ENCODE measurements at regions not wholly inside any gene's neighbourhood (a gene's known extent, or its start where the extent isn't known, plus 50 kb on each side); places are given as distances from the start of the nearest gene placed in this dataset.

DNA sequence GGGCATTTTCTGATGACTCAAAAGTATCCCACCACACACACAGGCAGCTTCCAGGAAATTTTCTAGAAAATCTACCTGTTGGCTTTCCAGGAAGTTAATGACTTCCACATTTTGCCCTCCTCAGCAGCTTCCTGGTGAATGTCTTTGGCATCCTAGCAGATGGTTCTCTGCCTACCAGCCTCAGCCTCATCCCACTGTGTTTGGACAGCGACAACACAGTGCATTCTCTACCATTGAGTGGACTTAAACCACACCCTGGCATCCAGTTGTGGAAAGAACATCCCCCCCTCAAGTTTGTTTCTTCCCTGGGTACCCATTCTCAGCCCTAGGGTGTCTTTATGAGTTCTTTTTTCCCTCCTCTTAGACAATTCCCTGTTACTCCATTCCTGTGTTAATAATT lies 50.8 kb upstream of the GADL1 start:
- H3K4me1 ChIP-seq (ENCODE audit: control insufficient read depth in 1 of 2, insufficient read depth in 2 of 2, low read length in 2 of 2): no peaks in the 10 kb centered on the region
- H3K9me3 ChIP-seq (ENCODE audit: control insufficient read depth in 1 of 2, low read length in 2 of 2): no peaks in the 10 kb centered on the region
- H3K36me3 ChIP-seq (ENCODE audit: control insufficient read depth in 1 of 2, insufficient read depth in 2 of 2, low read length in 2 of 2): no peaks in the 10 kb centered on the region
- no peaks in the 10 kb centered on the region for H3K27me3 ChIP-seq (ENCODE audit: low read depth, low read length)
- H3K4me3 ChIP-seq (ENCODE audit: low read depth in 1 of 2, low read length in 2 of 2): no peak overlapping the region
- no peak overlapping the region for H3K27ac ChIP-seq (ENCODE audit: low read length)

DNA sequence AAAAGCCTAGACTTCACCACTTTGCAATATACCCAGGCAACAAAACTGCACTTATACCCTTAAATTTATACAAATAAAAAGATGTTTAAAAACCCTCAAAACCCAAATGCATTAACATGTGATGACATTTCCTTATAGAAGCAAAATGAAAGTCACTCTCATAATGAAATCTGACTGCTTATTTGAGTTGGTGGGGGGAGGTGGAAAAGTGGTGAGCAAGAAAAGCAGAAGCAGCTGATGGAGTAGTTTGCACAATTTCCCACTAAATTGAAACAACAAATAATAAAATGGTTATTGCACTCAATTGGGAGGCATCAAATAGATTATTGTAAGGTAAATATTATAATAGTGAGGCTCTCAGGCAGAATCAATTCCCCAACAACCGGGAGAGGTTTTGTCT lies 54.0 kb upstream of the GADL1 start:
- Histone ChIP-seq H3K9me3 (ENCODE audit: control insufficient read depth in 1 of 2, low read length in 2 of 2) (no peaks in the 10 kb centered on the region), H3K4me1 (ENCODE audit: control insufficient read depth in 1 of 2, insufficient read depth in 2 of 2, low read length in 2 of 2) (no peaks in the 10 kb centered on the region), H3K27ac (ENCODE audit: low read length) (no peak overlapping the region), H3K27me3 (ENCODE audit: low read depth, low read length) (no peaks in the 10 kb centered on the region), H3K4me3 (ENCODE audit: low read depth in 1 of 2, low read length in 2 of 2) (no peak overlapping the region), H3K36me3 (ENCODE audit: control insufficient read depth in 1 of 2, insufficient read depth in 2 of 2, low read length in 2 of 2) (no peaks in the 10 kb centered on the region)

DNA sequence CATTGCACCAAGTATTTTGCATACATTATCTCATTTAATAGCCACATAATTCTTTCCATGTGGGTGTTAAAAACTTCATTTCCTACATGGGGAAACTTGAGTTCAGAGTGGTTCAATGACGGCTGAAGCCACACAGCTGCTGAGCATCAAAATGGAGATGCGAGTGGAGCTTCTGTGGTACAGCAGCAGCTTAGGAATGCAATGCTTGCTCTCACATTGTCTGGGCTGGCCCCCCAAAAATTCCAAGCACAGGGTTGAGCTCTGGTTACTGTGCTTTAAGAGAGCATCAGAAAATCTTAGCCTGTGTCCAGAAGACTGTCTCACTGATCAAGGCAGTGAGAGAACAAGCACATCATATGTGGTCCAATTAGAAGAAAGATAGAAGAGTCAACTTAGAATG lies 57.4 kb upstream of the GADL1 start:
- H3K27me3 ChIP-seq (ENCODE audit: low read depth, low read length): no peaks in the 10 kb centered on the region
- no peaks in the 10 kb centered on the region for H3K9me3 ChIP-seq (ENCODE audit: control insufficient read depth in 1 of 2, low read length in 2 of 2)
- no peaks in the 10 kb centered on the region for H3K36me3 ChIP-seq (ENCODE audit: control insufficient read depth in 1 of 2, insufficient read depth in 2 of 2, low read length in 2 of 2)

DNA sequence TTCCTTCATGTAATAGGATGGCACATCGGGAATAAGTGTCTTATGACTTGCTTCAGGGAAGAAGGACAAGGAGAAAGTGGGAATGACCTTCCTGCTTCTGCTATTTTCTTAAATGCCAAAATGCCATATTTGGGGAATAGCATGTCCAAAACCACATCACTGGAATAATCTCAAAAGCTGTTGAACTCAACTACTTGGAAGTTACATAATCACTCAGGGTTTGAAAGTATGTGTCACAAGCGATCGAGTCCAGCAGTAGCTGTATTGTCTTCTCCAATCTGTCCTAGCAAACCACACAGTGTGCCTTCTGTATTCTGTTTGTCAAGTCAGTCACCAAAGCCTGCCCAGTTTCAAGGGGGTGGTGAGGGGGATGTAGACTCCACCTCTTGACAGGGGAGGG lies 58.3 kb upstream of the GADL1 start:
- H3K9me3 ChIP-seq (ENCODE audit: control insufficient read depth in 1 of 2, low read length in 2 of 2): no peaks in the 10 kb centered on the region
- no peak overlapping the region for H3K27ac ChIP-seq (ENCODE audit: low read length)
- H3K36me3 ChIP-seq (ENCODE audit: control insufficient read depth in 1 of 2, insufficient read depth in 2 of 2, low read length in 2 of 2): no peaks in the 10 kb centered on the region
- no peaks in the 10 kb centered on the region for H3K27me3 ChIP-seq (ENCODE audit: low read depth, low read length)
- H3K4me3 ChIP-seq (ENCODE audit: low read depth in 1 of 2, low read length in 2 of 2): no peak overlapping the region
- no peaks in the 10 kb centered on the region for H3K4me1 ChIP-seq (ENCODE audit: control insufficient read depth in 1 of 2, insufficient read depth in 2 of 2, low read length in 2 of 2)

More for the DNA sequence above, 57.4 kb upstream of the GADL1 start:
- Histone ChIP-seq H3K4me3 (ENCODE audit: low read depth in 1 of 2, low read length in 2 of 2) (no peak overlapping the region), H3K4me1 (ENCODE audit: control insufficient read depth in 1 of 2, insufficient read depth in 2 of 2, low read length in 2 of 2) (no peaks in the 10 kb centered on the region), H3K27ac (ENCODE audit: low read length) (no peak overlapping the region)

DNA sequence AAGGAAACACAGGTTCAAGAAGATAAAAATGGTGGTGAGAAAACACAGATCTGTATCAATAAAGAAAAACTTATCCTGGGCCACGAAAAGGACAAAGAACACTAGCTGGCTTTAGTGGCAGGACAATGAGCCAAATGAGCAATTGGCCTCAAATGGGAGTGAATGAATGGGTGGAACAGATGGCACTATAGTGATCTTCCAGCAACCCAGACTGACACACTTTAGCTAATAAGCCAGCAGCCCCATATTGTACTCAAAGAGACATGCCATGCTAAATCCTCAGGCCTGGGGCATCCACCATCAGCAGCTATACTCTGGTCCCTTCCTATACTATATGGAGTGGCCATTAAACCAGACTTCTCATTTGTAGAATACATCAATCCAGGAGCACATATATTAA lies 60.0 kb upstream of the GADL1 start:
- Histone ChIP-seq H3K4me3 (ENCODE audit: low read depth in 1 of 2, low read length in 2 of 2) (no peak overlapping the region), H3K36me3 (ENCODE audit: control insufficient read depth in 1 of 2, insufficient read depth in 2 of 2, low read length in 2 of 2) (no peaks in the 10 kb centered on the region), H3K27ac (ENCODE audit: low read length) (no peak overlapping the region), H3K27me3 (ENCODE audit: low read depth, low read length) (no peaks in the 10 kb centered on the region), H3K9me3 (ENCODE audit: control insufficient read depth in 1 of 2, low read length in 2 of 2) (peaks cover 3 to 4% of the 10 kb centered on the region in 2 donors), H3K4me1 (ENCODE audit: control insufficient read depth in 1 of 2, insufficient read depth in 2 of 2, low read length in 2 of 2) (no peaks in the 10 kb centered on the region)

DNA sequence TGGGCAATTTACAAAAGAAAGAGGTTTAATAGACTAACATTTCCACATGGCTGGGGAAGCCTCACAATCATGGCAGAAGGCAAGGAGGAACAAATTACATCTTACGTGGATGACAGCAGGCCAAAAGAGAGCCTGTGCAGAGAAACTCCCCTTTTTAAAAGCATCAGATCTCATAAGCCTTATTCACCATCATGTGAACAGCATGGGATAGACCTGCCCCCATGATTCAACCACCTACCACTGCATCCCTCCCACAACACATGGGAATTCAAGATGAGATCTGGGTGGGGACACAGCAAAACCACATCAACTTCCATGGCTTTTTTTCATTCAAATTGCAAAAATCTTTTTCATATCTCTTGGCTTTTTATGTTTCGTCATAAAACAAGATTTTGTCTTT lies 67.6 kb upstream of the GADL1 start:
- no peaks in the 10 kb centered on the region for H3K4me1 ChIP-seq (ENCODE audit: control insufficient read depth in 1 of 2, insufficient read depth in 2 of 2, low read length in 2 of 2)
- H3K27me3 ChIP-seq (ENCODE audit: low read depth, low read length): no peaks in the 10 kb centered on the region
- peaks cover 3 to 4% of the 10 kb centered on the region in 2 donors for H3K9me3 ChIP-seq (ENCODE audit: control insufficient read depth in 1 of 2, low read length in 2 of 2)
- H3K36me3 ChIP-seq (ENCODE audit: control insufficient read depth in 1 of 2, insufficient read depth in 2 of 2, low read length in 2 of 2): no peaks in the 10 kb centered on the region
- H3K4me3 ChIP-seq (ENCODE audit: low read depth in 1 of 2, low read length in 2 of 2): no peak overlapping the region
- no peak overlapping the region for H3K27ac ChIP-seq (ENCODE audit: low read length)

DNA sequence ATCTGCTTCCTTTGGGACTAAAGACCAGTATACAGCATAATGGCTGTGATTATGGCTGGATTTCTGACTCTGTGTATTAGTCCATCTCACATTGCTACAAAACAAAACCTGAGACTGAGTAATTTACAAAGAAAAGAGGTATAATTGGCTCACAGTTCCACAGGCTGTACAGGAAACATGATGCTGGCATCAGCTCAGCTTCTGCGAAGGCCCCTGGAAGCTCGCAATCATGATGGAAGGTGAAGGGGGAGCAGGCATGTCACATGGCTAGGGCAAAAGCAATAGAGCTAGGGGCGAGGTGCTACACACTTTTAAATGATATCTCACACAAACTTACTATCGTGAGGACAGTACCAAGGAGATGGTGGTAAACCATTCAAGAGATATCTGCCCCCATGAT lies 68.0 kb upstream of the GADL1 start:
- no peak overlapping the region for H3K4me3 ChIP-seq (ENCODE audit: low read depth in 1 of 2, low read length in 2 of 2)
- H3K36me3 ChIP-seq (ENCODE audit: control insufficient read depth in 1 of 2, insufficient read depth in 2 of 2, low read length in 2 of 2): no peaks in the 10 kb centered on the region
- H3K27ac ChIP-seq (ENCODE audit: low read length): no peak overlapping the region
- no peaks in the 10 kb centered on the region for H3K4me1 ChIP-seq (ENCODE audit: control insufficient read depth in 1 of 2, insufficient read depth in 2 of 2, low read length in 2 of 2)
- no peaks in the 10 kb centered on the region for H3K27me3 ChIP-seq (ENCODE audit: low read depth, low read length)
- H3K9me3 ChIP-seq (ENCODE audit: control insufficient read depth in 1 of 2, low read length in 2 of 2): peaks cover 3 to 4% of the 10 kb centered on the region in 2 donors

DNA sequence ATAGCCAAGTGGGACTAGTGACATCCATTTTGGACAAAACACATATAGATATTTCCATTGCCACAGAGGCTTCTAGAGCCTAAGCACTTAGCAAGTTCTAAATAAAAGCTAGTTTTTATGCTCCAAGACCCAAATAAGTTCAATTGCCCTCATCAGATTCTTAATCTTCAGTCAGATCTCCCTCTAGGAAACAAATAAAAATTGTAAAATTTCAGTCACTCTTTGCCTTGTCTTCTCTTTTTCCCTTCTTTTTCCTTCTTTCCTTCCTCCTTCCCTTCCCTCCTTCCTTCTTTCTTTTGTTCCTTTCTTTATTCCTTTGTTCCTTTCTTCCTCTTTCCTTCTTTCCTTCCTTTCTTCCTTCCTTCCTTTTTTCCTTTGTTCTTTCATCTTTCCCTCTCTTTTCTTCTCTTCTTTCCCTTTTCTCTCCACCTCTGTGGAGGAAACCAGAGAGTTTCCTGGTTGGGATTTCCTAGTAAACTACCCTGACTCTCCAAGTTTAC lies 68.8 kb upstream of the GADL1 start:
- Histone ChIP-seq H3K9me3 (ENCODE audit: control insufficient read depth in 1 of 2, low read length in 2 of 2) (peaks cover 3 to 4% of the 10 kb centered on the region in 2 donors), H3K27me3 (ENCODE audit: low read depth, low read length) (no peaks in the 10 kb centered on the region), H3K4me1 (ENCODE audit: control insufficient read depth in 1 of 2, insufficient read depth in 2 of 2, low read length in 2 of 2) (no peaks in the 10 kb centered on the region), H3K36me3 (ENCODE audit: control insufficient read depth in 1 of 2, insufficient read depth in 2 of 2, low read length in 2 of 2) (no peaks in the 10 kb centered on the region), H3K4me3 (ENCODE audit: low read depth in 1 of 2, low read length in 2 of 2) (no peak overlapping the region), H3K27ac (ENCODE audit: low read length) (no peak overlapping the region)

DNA sequence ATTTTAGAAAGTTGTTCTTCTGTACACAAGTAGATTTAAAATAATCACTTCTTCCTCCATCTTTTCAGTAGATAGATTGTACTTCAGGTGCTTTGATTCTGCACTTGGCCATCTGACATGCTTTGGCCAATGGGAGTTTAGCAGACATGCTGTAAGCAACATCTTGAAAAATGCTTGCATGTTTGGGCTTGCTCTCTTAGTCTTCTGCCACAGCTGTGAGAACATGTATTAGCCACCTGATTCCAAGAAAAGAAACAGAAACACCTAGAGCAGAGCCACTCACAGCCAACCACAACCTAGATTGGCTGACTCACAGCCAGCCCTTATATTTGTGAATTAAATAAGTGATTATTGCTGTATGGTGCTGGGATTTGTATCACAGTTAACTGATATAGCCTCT lies 70.2 kb upstream of the GADL1 start:
- H3K36me3 ChIP-seq (ENCODE audit: control insufficient read depth in 1 of 2, insufficient read depth in 2 of 2, low read length in 2 of 2): no peaks in the 10 kb centered on the region
- no peaks in the 10 kb centered on the region for H3K27me3 ChIP-seq (ENCODE audit: low read depth, low read length)
- no peak overlapping the region for H3K27ac ChIP-seq (ENCODE audit: low read length)
- H3K9me3 ChIP-seq (ENCODE audit: control insufficient read depth in 1 of 2, low read length in 2 of 2): no peaks in the 10 kb centered on the region
- H3K4me1 ChIP-seq (ENCODE audit: control insufficient read depth in 1 of 2, insufficient read depth in 2 of 2, low read length in 2 of 2): no peaks in the 10 kb centered on the region
- H3K4me3 ChIP-seq (ENCODE audit: low read depth in 1 of 2, low read length in 2 of 2): no peak overlapping the region

DNA sequence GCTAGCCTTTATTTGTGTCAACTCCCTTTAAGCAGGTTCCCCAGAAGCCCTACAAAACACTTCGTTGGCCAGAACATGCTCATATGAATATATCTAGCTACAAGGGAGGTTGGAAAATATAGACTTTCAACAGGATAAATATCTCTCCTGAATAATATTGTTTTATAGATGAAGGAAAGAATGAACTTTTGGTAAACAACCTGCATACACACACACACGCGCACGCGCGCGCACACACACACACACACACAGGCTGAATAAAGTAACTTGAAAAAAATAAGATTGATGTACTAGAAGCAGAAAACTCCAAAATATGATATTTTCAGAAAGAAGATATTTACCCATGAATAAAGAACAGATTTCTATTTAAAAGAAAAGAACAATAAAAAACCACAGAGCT lies 72.4 kb upstream of the GADL1 start:
- H3K36me3 ChIP-seq (ENCODE audit: control insufficient read depth in 1 of 2, insufficient read depth in 2 of 2, low read length in 2 of 2): no peaks in the 10 kb centered on the region
- H3K27ac ChIP-seq (ENCODE audit: low read length): no peak overlapping the region
- no peak overlapping the region for H3K4me3 ChIP-seq (ENCODE audit: low read depth in 1 of 2, low read length in 2 of 2)
- no peaks in the 10 kb centered on the region for H3K4me1 ChIP-seq (ENCODE audit: control insufficient read depth in 1 of 2, insufficient read depth in 2 of 2, low read length in 2 of 2)
- H3K9me3 ChIP-seq (ENCODE audit: control insufficient read depth in 1 of 2, low read length in 2 of 2): no peaks in the 10 kb centered on the region
- no peaks in the 10 kb centered on the region for H3K27me3 ChIP-seq (ENCODE audit: low read depth, low read length)

DNA sequence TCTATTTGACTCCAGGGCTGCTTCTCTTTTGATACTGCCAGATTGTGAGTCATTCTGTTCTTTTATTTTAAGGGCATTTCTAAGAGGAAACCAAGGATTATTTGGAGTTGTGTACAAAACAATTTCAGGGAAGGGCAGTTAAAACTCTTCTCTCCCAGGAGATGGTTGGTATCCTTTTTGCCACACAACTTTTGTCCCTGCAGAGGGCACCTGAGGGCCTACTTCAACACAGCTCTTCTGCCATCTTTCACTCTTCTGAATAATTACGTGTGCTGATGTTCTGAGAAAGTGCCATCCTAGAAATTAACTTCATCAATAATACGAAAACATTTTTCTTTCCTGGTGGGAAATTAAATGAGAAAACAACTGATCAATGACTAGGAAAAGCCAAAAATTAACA lies 75.7 kb upstream of the GADL1 start:
- Histone ChIP-seq H3K4me1 (ENCODE audit: control insufficient read depth in 1 of 2, insufficient read depth in 2 of 2, low read length in 2 of 2) (no peaks in the 10 kb centered on the region), H3K36me3 (ENCODE audit: control insufficient read depth in 1 of 2, insufficient read depth in 2 of 2, low read length in 2 of 2) (no peaks in the 10 kb centered on the region), H3K4me3 (ENCODE audit: low read depth in 1 of 2, low read length in 2 of 2) (no peak overlapping the region), H3K27me3 (ENCODE audit: low read depth, low read length) (no peaks in the 10 kb centered on the region), H3K27ac (ENCODE audit: low read length) (no peak overlapping the region), H3K9me3 (ENCODE audit: control insufficient read depth in 1 of 2, low read length in 2 of 2) (no peaks in the 10 kb centered on the region)

DNA sequence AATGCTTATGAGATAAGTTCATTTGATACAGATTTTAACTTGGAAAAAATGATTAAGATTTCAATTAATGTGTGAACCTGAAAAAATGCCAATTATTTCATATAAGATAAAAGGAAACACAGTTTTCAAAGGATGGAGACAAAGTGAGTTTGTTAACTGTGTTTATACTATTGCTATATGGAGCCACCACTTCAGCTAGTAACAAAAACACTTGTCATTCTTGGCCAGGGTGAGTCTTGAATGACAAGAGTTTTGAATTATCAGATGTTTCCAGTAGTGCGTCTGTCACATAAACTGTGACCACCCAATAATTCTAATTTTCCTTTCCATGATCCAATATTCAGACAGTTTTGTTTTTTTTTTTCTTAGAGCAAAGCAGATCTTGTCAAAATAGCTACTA lies 78.0 kb upstream of the GADL1 start:
- no peak overlapping the region for H3K27ac ChIP-seq (ENCODE audit: low read length)

More for the DNA sequence above, 78.0 kb upstream of the GADL1 start:
- Histone ChIP-seq H3K9me3 (ENCODE audit: control insufficient read depth in 1 of 2, low read length in 2 of 2) (no peaks in the 10 kb centered on the region), H3K27me3 (ENCODE audit: low read depth, low read length) (no peaks in the 10 kb centered on the region), H3K4me1 (ENCODE audit: control insufficient read depth in 1 of 2, insufficient read depth in 2 of 2, low read length in 2 of 2) (no peaks in the 10 kb centered on the region), H3K4me3 (ENCODE audit: low read depth in 1 of 2, low read length in 2 of 2) (no peak overlapping the region), H3K36me3 (ENCODE audit: control insufficient read depth in 1 of 2, insufficient read depth in 2 of 2, low read length in 2 of 2) (no peaks in the 10 kb centered on the region)

All from muscle layer of duodenum (tissue), 2 donors.